PC-3 (cell line): ENCODE measurements at regions not wholly inside any gene's neighbourhood (a gene's known extent, or its start where the extent isn't known, plus 50 kb on each side); places are given as distances from the start of the nearest gene placed in this dataset.

Experiments used
- ATAC-seq: fragments of 200-7000 bp; cut with Tn5 transposase; 2 replicates; pipeline ENCODE4 v1.9.1; 2020; ENCODE audit warnings: mild to moderate bottlenecking, moderate library complexity
- BruUV-seq: library from RNA; stranded (reverse); fragments of 400-500 nt; replicated peaks from 2 replicates; lab custom pipeline; 2021; lab: Mats Ljungman, UMichigan
- CTCF ChIA-PET: fragments of 300-600 bp; sonication (Branson Sonifier 250); formaldehyde crosslinking; loops from one replicate; lab custom pipeline; 2022; ENCODE audit warnings: antibody characterized with exemption; lab: Charles Lee
- POLR2A ChIA-PET: fragments of 300-600 bp; sonication (Branson Sonifier 250); formaldehyde crosslinking; loops from one replicate; lab custom pipeline; 2022; ENCODE audit warnings: antibody characterized with exemption; ENCODE audit not compliant: unreplicated experiment; lab: Charles Lee
- DNase-seq: peaks from one replicate; pipeline ENCODE4 v3.0.0-alpha.2; 2015
- H2AFZ ChIP-seq: fragments of 300-600 bp; sonication (generic); 2 replicates; pipeline ENCODE4 v1.6.0; 2016; ENCODE audit warnings: antibody characterized with exemption, low read length
- H3F3A ChIP-seq: fragments of 300-600 bp; sonication (generic); one replicate; pipeline ENCODE4 v1.6.0; 2017; ENCODE audit warnings: antibody characterized with exemption, low read length, control low read depth, mild to moderate bottlenecking; ENCODE audit not compliant: unreplicated experiment
- H3K27ac ChIP-seq: fragments of 300-600 bp; sonication (generic); 2 replicates; pipeline ENCODE4 v1.5.1; 2016; ENCODE audit warnings: mild to moderate bottlenecking, low read length
- H3K27me3 ChIP-seq: fragments of 300-600 bp; sonication (generic); 2 replicates; pipeline ENCODE4 v1.6.1; 2016; ENCODE audit warnings: low read length, mixed read lengths
- H3K36me3 ChIP-seq: fragments of 300-600 bp; sonication (generic); 2 replicates; pipeline ENCODE4 v1.6.1; 2016; ENCODE audit warnings: low read depth, mixed run types, low read length, mixed read lengths
- H3K4me1 ChIP-seq: fragments of 300-600 bp; sonication (generic); 2 replicates; pipeline ENCODE4 v1.5.1; 2016; ENCODE audit warnings: low read length; ENCODE audit not compliant: insufficient read depth
- H3K4me2 ChIP-seq: fragments of 300-600 bp; sonication (generic); 2 replicates; pipeline ENCODE4 v1.6.0; 2016; ENCODE audit warnings: low read length
- H3K4me3 ChIP-seq: fragments of 300-600 bp; sonication (generic); 2 replicates; pipeline ENCODE4 v1.5.1; 2016; ENCODE audit warnings: mild to moderate bottlenecking, low read length, mixed read lengths
- H3K79me2 ChIP-seq: fragments of 300-600 bp; sonication (generic); 2 replicates; pipeline ENCODE4 v1.6.1; 2017; ENCODE audit warnings: low read length, mixed read lengths
- H3K9ac ChIP-seq: fragments of 300-600 bp; sonication (generic); 2 replicates; pipeline ENCODE4 v1.6.0; 2016; ENCODE audit warnings: mild to moderate bottlenecking, low read length
- H3K9me2 ChIP-seq: fragments of 300-600 bp; sonication (generic); replicated peaks from 2 replicates; pipeline ENCODE4 v1.6.1; 2016; ENCODE audit warnings: mixed run types, low read length, mixed read lengths
- H3K9me3 ChIP-seq: fragments of 300-600 bp; sonication (generic); 2 replicates; pipeline ENCODE4 v1.6.1; 2016; ENCODE audit warnings: low read length, mixed read lengths
- H4K20me1 ChIP-seq: fragments of 300-600 bp; sonication (generic); 2 replicates; pipeline ENCODE4 v1.6.1; 2016; ENCODE audit warnings: low read length, mixed read lengths
- EZH2 ChIP-seq: fragments of 300-600 bp; sonication (generic); IDR thresholded peaks from one replicate; pipeline ENCODE4 v1.6.1; 2017; ENCODE audit warnings: antibody characterized with exemption, mild to moderate bottlenecking, low read length; ENCODE audit not compliant: unreplicated experiment
- EZH2phosphoT487 ChIP-seq: fragments of 300-600 bp; sonication (generic); IDR thresholded peaks from 2 replicates; pipeline ENCODE4 v1.6.1; 2018; ENCODE audit warnings: mild to moderate bottlenecking, antibody characterized with exemption, low read length, borderline replicate concordance
- intact Hi-C: fragments of 100-400 bp; cut with micrococcal nuclease; formaldehyde crosslinking; loops from 2 replicates; pipeline ENCODE4 v1.9.0; 2023
- TF ChIP-seq, protein P1 (sequence below): fragments of 300-600 bp; sonication (generic); conservative IDR thresholded peaks from 2 replicates; pipeline ENCODE4 v1.5.1; 2017; ENCODE audit warnings: antibody characterized with exemption, low read depth, mild to moderate bottlenecking, low read length

DNA sequence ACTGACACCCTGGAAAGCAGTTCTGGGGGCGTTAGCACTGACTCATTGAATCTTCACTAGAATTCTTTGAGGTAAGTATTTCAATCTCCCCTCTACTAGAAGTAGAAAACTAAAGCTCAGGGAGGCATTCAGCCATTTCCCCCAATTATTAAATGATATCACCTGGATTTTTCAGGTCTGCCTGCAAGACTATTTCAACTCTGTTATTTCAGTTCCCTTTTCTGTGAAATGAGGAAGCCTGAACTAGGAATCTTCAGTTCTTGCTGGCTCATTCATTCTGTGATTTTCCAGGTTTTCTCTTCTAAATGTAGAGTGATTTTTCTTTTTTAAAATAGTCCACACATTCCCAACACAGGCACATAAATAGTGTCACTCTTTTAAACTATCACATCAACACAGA lies 337.0 kb upstream of the NR5A2 start:
- H3K79me2 ChIP-seq: no peaks in the 10 kb centered on the region
- TF ChIP-seq, protein P1, sequence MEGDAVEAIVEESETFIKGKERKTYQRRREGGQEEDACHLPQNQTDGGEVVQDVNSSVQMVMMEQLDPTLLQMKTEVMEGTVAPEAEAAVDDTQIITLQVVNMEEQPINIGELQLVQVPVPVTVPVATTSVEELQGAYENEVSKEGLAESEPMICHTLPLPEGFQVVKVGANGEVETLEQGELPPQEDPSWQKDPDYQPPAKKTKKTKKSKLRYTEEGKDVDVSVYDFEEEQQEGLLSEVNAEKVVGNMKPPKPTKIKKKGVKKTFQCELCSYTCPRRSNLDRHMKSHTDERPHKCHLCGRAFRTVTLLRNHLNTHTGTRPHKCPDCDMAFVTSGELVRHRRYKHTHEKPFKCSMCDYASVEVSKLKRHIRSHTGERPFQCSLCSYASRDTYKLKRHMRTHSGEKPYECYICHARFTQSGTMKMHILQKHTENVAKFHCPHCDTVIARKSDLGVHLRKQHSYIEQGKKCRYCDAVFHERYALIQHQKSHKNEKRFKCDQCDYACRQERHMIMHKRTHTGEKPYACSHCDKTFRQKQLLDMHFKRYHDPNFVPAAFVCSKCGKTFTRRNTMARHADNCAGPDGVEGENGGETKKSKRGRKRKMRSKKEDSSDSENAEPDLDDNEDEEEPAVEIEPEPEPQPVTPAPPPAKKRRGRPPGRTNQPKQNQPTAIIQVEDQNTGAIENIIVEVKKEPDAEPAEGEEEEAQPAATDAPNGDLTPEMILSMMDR: no peak
- TF ChIP-seq EZH2 (no peak), EZH2phosphoT487 (no peak)
- no peak overlapping the region for H3K27ac ChIP-seq
- CTCF ChIA-PET: no interaction called here
- DNase-seq (no peak), ATAC-seq (no peak)
- no peaks in the 10 kb centered on the region for H4K20me1 ChIP-seq
- peaks cover 14% of the 10 kb centered on the region for H3K4me1 ChIP-seq
- H3K4me3 ChIP-seq: no peak overlapping the region
- no peaks in the 10 kb centered on the region for H3K9me2 ChIP-seq
- POLR2A ChIA-PET: no interaction called here
- no peaks in the 10 kb centered on the region for H3F3A ChIP-seq
- no TSS peak for BruUV-seq
- no peak overlapping the region for H3K4me2 ChIP-seq
- H3K27me3 ChIP-seq: no peaks in the 10 kb centered on the region
- no peak overlapping the region for H3K9ac ChIP-seq
- H2AFZ ChIP-seq: no peak overlapping the region
- no peaks in the 10 kb centered on the region for H3K36me3 ChIP-seq
- no peaks in the 10 kb centered on the region for H3K9me3 ChIP-seq
- intact Hi-C loops: loop anchor here (10.0 kb wide), 2 partner anchors 164 to 384 kb away; no protein-coding TSS in a partner anchor

DNA sequence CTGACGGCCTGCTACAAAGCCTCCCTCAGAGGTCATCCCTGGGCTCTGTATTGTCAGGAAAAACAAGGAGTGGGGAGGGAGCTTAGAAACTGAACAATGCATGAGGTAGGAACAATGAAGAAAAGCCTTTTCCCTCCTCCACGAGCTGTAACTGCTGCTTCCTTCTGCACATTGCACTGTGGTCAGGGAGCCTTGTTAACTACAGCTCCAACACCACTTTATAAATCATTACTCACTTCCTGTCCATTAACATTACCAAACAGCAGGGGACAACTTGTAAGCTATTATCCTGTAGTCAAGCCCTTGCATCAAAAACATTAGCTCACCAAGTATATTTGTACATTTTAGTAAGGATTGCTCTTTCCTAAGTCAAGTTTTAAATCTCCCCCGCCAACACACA lies 336.0 kb upstream of the NR5A2 start:
- 0 out of 2 replicates have a peak overlapping the region, but pooled peaks have one; percentile 31 for H2AFZ ChIP-seq
- no peaks in the 10 kb centered on the region for H3K79me2 ChIP-seq
- H3K4me3 ChIP-seq: no peak overlapping the region
- intact Hi-C loops: loop anchor here (10.0 kb wide), 2 partner anchors 163 to 383 kb away; no protein-coding TSS in a partner anchor
- no peaks in the 10 kb centered on the region for H4K20me1 ChIP-seq
- peak; percentile 96 for ATAC-seq
- CTCF ChIA-PET: interaction anchor here (0.6 kb wide), 1 partner anchor 873 kb away, joined by 13 read pairs; no protein-coding TSS in a partner anchor
- TF ChIP-seq EZH2phosphoT487: no peak
- no peak for TF ChIP-seq EZH2
- TF ChIP-seq, protein P1: no peak
- H3K4me1 ChIP-seq: peaks cover 8% of the 10 kb centered on the region
- H3K27me3 ChIP-seq: no peaks in the 10 kb centered on the region
- peak overlapping the region; percentile 46 for H3K4me2 ChIP-seq
- H3K36me3 ChIP-seq: no peaks in the 10 kb centered on the region
- POLR2A ChIA-PET: no interaction called here
- H3K27ac ChIP-seq: no peak overlapping the region; the same call in 1 of the 2 replicates
- H3K9me3 ChIP-seq: no peaks in the 10 kb centered on the region
- DNase-seq: peak; percentile 65
- no peak overlapping the region for H3K9ac ChIP-seq
- H3F3A ChIP-seq: no peaks in the 10 kb centered on the region
- no TSS peak for BruUV-seq
- no peaks in the 10 kb centered on the region for H3K9me2 ChIP-seq

DNA sequence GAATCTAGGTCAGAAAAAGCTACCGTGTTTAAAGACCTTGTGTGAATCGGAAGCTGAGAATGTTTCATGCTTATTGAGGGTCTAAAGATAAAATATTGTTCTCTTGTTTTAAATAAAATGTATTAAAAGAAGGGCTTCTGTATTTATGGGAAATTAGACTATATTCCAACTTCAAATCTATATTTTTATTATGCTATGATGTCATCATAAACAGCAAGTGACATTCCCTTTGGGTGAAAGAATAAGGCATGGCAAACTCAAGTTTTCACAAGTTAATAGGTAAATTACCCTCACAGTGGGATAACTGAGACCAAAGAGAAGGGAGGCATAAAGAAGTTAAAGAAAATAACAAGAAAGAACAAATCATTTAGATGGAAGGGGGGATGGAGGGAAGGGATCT lies 333.8 kb upstream of the NR5A2 start:
- Histone ChIP-seq H3K9ac (no peak overlapping the region), H3K79me2 (no peaks in the 10 kb centered on the region), H3K4me2 (no peak overlapping the region), H3K9me3 (no peaks in the 10 kb centered on the region), H3K4me1 (peaks cover 8% of the 10 kb centered on the region), H3K9me2 (no peaks in the 10 kb centered on the region), H3K27me3 (no peaks in the 10 kb centered on the region), H4K20me1 (no peaks in the 10 kb centered on the region), H3F3A (no peaks in the 10 kb centered on the region), H3K27ac (no peak overlapping the region), H2AFZ (no peak overlapping the region), H3K36me3 (no peaks in the 10 kb centered on the region), H3K4me3 (no peak overlapping the region)
- no TSS peak for BruUV-seq
- POLR2A ChIA-PET: no interaction called here
- DNase-seq (no peak), ATAC-seq (no peak)
- TF ChIP-seq EZH2 (no peak), EZH2phosphoT487 (no peak)
- TF ChIP-seq, protein P1: no peak
- CTCF ChIA-PET: no interaction called here
- intact Hi-C loops: loop anchor here (10.0 kb wide), 2 partner anchors 161 to 381 kb away; no protein-coding TSS in a partner anchor
